Panc1 (cell line): ENCODE measurements at regions not wholly inside any gene's neighbourhood (a gene's known extent, or its start where the extent isn't known, plus 50 kb on each side); places are given as distances from the start of the nearest gene placed in this dataset.

Source experiments
- ATAC-seq: fragments of 200-7000 bp; cut with Tn5 transposase; 2 replicates; pipeline ENCODE4 v1.9.1; 2020; ENCODE audit warnings: mild to moderate bottlenecking, moderate library complexity
- BruUV-seq: library from RNA; stranded (reverse); fragments of 400-500 nt; replicated peaks from 2 replicates; lab custom pipeline; 2021; lab: Mats Ljungman, UMichigan
- CTCF ChIA-PET: fragments of 300-600 bp; sonication (Branson Sonifier 250); formaldehyde crosslinking; loops from one replicate; lab custom pipeline; 2022; ENCODE audit warnings: antibody characterized with exemption; lab: Charles Lee
- POLR2A ChIA-PET: fragments of 300-600 bp; sonication (Branson Sonifier 250); formaldehyde crosslinking; loops from one replicate; lab custom pipeline; 2022; ENCODE audit warnings: antibody characterized with exemption; lab: Charles Lee
- DNase-seq: peaks from one replicate; pipeline ENCODE4 v3.0.0-alpha.2; 2010; ENCODE audit warnings: low read depth, low spot score
- H3K27ac ChIP-seq: 2 replicates; pipeline ENCODE4 v1.5.1; 2011; ENCODE audit warnings: mild to moderate bottlenecking, low read length, inconsistent platforms
- H3K27me3 ChIP-seq: fragments of 200-500 bp; sonication (Bioruptor generic); 2 replicates; pipeline ENCODE4 v1.6.0; 2014; ENCODE audit warnings: low read length, inconsistent platforms; ENCODE audit not compliant: control insufficient read depth, insufficient read depth
- H3K36me3 ChIP-seq: fragments of 200-500 bp; sonication (Bioruptor generic); 2 replicates; pipeline ENCODE4 v1.5.1; 2014; ENCODE audit warnings: inconsistent platforms, mild to moderate bottlenecking, low read length, moderate library complexity; ENCODE audit not compliant: control insufficient read depth, insufficient read depth
- H3K4me1 ChIP-seq: 2 replicates; pipeline ENCODE4 v1.5.1; 2011; ENCODE audit warnings: inconsistent platforms, mild to moderate bottlenecking, low read length, moderate library complexity; ENCODE audit not compliant: control insufficient read depth, insufficient read depth
- H3K4me3 ChIP-seq, 2 experiments: 2 replicates each; pipeline ENCODE4 v1.5.1; 2011 to 2012; ENCODE audit warnings: low read depth in 2 of 2, low read length in 2 of 2, mild to moderate bottlenecking in 2 of 2, inconsistent platforms in 1 of 2, moderate library complexity in 1 of 2
- H3K9me3 ChIP-seq: fragments of 200-500 bp; sonication (Bioruptor generic); 2 replicates; pipeline ENCODE4 v1.5.1; 2014; ENCODE audit warnings: low read depth, mild to moderate bottlenecking, inconsistent platforms, low read length, moderate library complexity; ENCODE audit not compliant: control insufficient read depth, insufficient read depth
- CTCF ChIP-seq: fragments of 450-650 bp; IDR thresholded peaks from 2 replicates; pipeline ENCODE4 v1.5.1; 2017; ENCODE audit warnings: mild to moderate bottlenecking
- POLR2AphosphoS5 ChIP-seq: IDR thresholded peaks from 2 replicates; pipeline ENCODE4 v1.6.1; 2012; ENCODE audit warnings: mild to moderate bottlenecking, low read depth, low read length, moderate library complexity
- REST ChIP-seq, 2 experiments: IDR thresholded peaks; 2 replicates each; pipeline ENCODE4 v1.6.1; 2011 to 2012; ENCODE audit warnings: low read depth in 2 of 2, control low read depth in 1 of 2, low read length in 1 of 2, mild to moderate bottlenecking in 1 of 2, moderate library complexity in 1 of 2; ENCODE audit not compliant: insufficient read depth in 1 of 2
- SIN3A ChIP-seq: IDR thresholded peaks from 2 replicates; pipeline ENCODE4 v1.6.1; 2012; ENCODE audit warnings: low read depth, mild to moderate bottlenecking, low read length, moderate library complexity, borderline replicate concordance; ENCODE audit not compliant: insufficient read depth
- TCF7L2 ChIP-seq: IDR thresholded peaks from 2 replicates; pipeline ENCODE4 v1.6.1; 2011; ENCODE audit warnings: mild to moderate bottlenecking, low read depth, low read length, inconsistent platforms
- in situ Hi-C: cut with HindIII; loops from 2 replicates; pipeline ENCODE4 v1.10.0; 2016; ENCODE audit warnings: low sequenced_read_pairs, low pct_unique_long_range_greater_than_20kb
- intact Hi-C: fragments of 100-400 bp; cut with micrococcal nuclease; formaldehyde crosslinking; loops from one replicate; pipeline ENCODE4 v1.10.0; 2022; ENCODE audit not compliant: unreplicated experiment

GRCh38 chr12:18207266-18207665 is 54.1 kb upstream of the PIK3C2G start:
- DNase-seq (no peak), ATAC-seq (no peak)
- Histone ChIP-seq H3K27ac (no peak overlapping the region), H3K9me3 (no peaks in the 10 kb centered on the region), H3K4me1 (no peaks in the 10 kb centered on the region), H3K27me3 (no peaks in the 10 kb centered on the region), H3K36me3 (no peaks in the 10 kb centered on the region), H3K4me3 (no peak overlapping the region)
- in situ Hi-C loops (no loop called here), intact Hi-C loops (no loop called here)
- ChIA-PET CTCF (no interaction called here), POLR2A (no interaction called here)
- no peak for TF ChIP-seq POLR2AphosphoS5
- no peak for TF ChIP-seq SIN3A
- TF ChIP-seq CTCF = no peak
- no peak for TF ChIP-seq TCF7L2
- TF ChIP-seq REST (IDR thresholded peaks at IDR 0.05; ENCODE audit: insufficient read depth in 1 of 2, low read depth in 2 of 2, low read length in 1 of 2) = no peak
- no TSS peak for BruUV-seq

GRCh38 chr12:18206198-18206597 is 55.1 kb upstream of the PIK3C2G start:
- no peak for ATAC-seq
- BruUV-seq = no TSS peak
- Histone ChIP-seq H3K4me3 (no peak overlapping the region), H3K36me3 (no peaks in the 10 kb centered on the region), H3K9me3 (no peaks in the 10 kb centered on the region), H3K27ac (no peak overlapping the region), H3K27me3 (no peaks in the 10 kb centered on the region), H3K4me1 (no peaks in the 10 kb centered on the region)
- intact Hi-C loops (no loop called here), in situ Hi-C loops (no loop called here)
- CTCF ChIA-PET = no interaction called here
- POLR2A ChIA-PET = no interaction called here
- DNase-seq = no peak
- no peak for TF ChIP-seq POLR2AphosphoS5

- no peaks in the 10 kb centered on the region for H3K27me3 ChIP-seq
- no TSS peak for BruUV-seq
- in situ Hi-C loops (no loop called here), intact Hi-C loops (no loop called here)
- TF ChIP-seq REST (IDR thresholded peaks at IDR 0.05; ENCODE audit: insufficient read depth in 1 of 2, low read depth in 2 of 2, low read length in 1 of 2) (no peak), CTCF (no peak), POLR2AphosphoS5 (no peak), SIN3A (no peak), TCF7L2 (no peak)
- no peak overlapping the region for H3K4me3 ChIP-seq
- H3K36me3 ChIP-seq = no peaks in the 10 kb centered on the region
- POLR2A ChIA-PET = no interaction called here
- H3K27ac ChIP-seq = no peak overlapping the region
- no peaks in the 10 kb centered on the region for H3K9me3 ChIP-seq
- ATAC-seq (no peak), DNase-seq (no peak)
- CTCF ChIA-PET = no interaction called here
- H3K4me1 ChIP-seq = no peaks in the 10 kb centered on the region
Observed at GRCh38 chr12:18204053-18204452, 57.3 kb upstream of the PIK3C2G start.
